ENCODE measurements at regions not wholly inside any gene's neighbourhood (a gene's known extent, or its start where the extent isn't known, plus 50 kb on each side); places are given as distances from the start of the nearest gene placed in this dataset.
"Not testable (repeated sequence)": the region's sequence is repeated elsewhere in the genome, so short reads cannot be mapped to it uniquely, and the experiment has no call there.

DNA sequence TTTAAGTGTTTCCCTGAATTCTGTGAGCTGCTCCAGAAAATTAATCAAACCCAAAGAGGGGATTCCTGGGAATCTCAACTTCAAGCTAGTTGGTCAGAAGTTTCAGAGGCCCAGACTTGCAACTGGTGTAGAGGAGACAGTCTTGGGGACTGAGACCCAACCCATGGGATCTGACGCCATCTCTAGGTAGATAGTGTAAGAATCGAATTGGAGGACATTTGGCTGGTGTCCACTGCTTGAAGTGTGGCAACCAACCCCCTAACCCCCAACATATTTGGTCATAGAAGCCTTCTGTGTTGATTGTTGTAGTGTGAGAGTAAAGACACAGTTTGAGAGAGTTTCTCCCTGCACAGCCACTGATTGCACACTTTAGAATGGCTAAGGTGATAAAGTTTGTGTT, 103.5 kb upstream of the CARMIL1 start:
- DNase-seq (ENCODE audit: extremely low read depth, low read depth, low spot score): no peak

DNA sequence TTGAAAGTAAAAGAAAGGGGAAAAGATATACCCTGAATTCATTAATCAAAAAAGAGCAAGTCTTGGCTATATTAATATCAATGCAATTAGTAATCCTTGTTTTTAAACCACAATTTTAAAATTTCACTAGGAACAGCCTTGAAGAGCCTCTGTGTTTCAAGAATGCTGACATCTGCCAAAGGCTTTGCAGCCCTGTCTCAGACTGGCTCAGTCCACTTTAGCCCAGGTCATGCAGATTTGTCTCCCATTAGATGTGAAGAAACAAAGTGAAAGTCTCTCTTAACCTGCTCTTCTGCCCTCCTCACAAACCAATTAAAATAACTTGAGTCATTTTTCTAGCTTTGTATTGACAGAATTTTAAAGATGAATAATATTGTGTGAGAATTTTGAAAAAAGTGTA, 102.7 kb upstream of the CARMIL1 start:
- no peak for DNase-seq (ENCODE audit: extremely low read depth, low read depth, low spot score)

DNA sequence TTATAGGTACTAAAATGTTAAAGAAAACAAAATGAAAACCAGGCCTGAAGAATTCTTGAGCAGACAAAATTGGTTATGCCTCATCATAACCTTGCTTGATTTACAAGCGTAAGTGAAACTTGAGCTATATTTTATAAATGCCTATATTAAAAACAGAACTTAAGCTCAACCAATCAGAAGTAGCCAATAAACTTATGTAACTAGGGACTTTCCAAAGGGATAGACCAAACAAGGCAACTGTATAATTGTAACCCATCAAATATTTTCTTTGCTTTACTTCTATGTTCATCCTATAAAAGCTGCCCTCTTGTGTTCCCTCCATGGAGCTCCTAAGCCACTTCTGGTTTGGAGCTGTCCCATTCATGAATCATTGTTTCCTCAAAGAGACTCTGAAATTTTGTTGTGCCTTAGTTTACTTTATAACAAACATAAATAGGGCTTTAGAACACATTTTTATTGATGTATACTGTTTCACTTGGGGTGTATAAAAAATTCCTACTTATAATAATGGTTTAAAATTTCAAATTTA, 101.6 kb upstream of the CARMIL1 start:
- DNase-seq (ENCODE audit: extremely low read depth, low read depth, low spot score): no peak

DNA sequence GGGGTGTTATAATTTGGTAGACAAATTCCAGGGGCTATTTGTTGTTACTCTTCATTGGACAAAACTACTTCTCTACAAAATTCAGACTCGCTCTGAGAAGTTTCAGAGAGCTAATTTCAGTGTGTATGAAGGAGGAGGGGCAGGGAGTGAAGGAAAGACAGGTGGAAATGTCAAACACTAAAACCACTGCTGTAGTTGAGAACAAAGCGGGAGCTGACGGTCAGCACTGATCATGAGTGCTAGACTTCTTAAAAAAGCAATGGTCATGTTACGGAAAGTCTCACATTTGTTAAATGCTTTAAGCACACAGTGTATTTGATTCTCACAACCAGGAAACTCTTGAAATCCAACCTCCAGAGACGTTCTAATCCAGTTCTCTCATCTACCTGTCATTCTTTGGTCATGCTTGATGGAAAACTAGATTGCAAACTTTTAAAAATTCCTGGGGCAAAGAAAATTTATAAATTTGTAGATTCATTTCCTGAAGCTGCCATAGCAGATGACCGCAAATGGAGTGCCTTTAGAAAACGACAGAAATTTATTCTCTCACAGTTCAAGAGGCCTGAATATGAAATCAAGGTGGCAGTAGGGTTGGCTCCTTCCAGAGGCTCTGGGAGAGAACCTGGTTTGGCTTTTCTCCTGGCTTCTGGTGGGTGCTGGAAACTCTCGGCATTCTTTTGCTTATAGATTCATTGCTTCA, 100.7 kb upstream of the CARMIL1 start:
- DNase-seq (ENCODE audit: extremely low read depth, low read depth, low spot score): no peak

DNA sequence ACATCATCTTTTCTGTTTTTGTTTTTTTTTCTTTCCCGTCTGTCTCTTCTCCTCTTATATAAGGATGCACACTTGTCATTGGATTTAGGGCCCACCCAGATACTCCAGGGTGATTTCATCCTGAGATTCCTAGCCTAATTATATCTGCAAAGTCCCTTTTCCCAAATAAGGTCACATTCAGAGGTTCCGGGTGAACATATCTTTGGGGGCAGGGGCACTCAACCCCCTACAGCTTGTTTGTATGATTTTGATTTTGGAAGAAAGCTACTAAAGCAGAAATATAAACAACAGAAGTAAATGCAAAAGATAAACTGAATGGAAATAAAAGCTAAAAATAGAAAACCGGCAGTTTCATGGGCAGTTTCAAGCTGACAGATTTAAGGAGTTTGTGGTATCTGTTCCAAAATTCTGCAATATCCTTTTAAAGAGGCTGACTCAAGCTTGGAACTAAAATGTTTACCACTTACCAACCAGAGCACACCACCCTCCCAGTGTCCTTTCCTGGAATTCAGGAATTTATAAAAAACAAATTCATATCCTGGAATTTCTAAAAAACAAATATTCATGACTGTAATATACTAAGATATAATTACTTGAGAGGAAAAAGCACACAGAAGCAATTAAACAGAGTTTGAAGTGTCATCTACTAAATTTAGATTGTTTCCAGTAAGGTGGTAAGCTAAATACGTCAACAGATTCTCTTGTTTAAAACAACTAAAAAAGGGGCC, 100.0 kb upstream of the CARMIL1 start:
- DNase-seq (ENCODE audit: extremely low read depth, low read depth, low spot score): no peak

DNA sequence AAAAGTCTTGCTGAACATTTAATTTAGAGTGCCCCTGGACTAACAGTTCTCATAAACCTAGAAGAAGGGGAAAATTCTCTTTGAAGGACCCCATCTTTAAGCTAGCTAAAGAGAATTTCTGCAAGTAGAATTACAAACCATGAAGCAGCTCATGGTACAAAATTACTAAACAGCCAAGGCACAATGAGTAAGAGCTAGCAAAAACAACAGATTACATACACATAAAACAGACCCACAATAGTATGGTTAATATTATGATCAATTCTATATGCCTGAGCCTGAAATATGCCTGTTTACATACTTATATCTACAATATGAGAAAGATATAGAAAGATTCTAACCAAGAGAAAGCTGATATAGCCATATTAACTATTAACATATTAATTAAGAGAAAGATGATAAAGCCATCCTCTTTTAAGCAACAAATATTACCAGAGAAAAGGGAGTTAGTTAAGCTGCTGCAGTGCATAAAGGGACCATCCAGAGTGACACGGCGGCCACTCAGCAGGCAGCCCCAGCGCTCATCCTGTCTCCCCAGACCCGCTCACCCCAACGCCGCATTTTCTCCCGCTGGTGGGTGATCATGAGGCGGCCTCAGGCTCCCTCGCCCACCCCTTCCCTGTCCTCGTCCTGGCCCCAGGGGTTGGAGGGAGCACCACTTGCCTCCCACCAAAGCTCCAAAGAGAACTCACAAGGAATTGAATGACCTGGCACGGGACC, 98.4 kb upstream of the CARMIL1 start:
- no peak for DNase-seq (ENCODE audit: extremely low read depth, low read depth, low spot score)

DNA sequence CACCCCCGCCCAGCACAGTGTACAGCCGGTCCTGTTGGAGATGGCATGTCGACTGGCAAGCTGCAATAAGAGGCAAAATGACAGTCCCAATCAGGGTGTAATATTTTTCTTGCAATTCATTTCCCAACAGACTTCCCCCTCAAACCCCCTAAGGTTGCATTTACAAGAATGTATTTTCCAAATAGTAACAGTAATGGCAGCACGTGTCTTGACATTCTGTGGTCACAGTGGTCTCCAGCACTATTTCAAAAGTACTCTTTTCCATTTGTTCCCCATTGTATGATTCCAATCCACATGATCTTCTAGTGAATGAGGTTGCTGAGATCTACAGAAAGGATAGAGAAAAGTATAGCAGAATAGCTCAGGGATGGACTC, 97.8 kb upstream of the CARMIL1 start:
- DNase-seq (ENCODE audit: extremely low read depth, low read depth, low spot score): no peak

DNA sequence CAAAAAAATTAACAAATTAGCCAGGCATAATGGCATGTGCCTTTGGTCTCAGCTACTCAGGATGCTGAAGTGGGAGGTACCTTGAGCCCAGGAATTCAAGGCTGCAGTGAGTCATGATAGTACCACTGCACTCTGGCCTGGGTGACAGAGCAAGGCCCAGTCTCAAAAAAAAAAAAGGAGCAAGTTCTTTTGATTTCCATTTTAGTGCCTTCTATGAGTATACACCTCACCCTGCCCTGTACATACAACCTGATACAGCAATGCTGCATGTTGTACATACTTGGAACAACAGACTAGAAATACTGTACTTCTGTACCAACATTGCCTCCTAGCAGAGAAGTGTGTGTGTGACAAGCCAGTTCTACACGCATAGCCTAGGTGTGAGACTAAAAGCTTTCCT, 97.3 kb upstream of the CARMIL1 start:
- no peak for DNase-seq (ENCODE audit: extremely low read depth, low read depth, low spot score)

DNA sequence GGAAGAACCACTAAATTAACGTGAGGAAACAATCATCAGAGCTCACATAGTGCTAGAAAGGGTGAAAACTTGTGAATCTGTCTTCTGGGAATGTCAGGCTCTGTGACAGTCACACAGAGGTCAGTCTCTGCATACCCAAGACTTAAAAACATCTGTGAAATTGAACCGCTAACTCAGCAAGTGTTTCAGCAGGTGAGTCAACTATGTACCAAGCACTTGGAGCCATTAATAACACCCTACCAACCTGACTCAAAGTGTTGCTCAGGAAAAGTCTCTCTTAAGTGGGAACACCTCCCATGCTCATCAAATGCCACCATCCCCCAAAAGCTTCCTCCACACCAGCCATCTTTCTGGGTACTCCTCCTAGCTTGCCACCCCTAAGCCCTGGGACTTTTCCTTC, 92.3 kb upstream of the CARMIL1 start:
- DNase-seq (ENCODE audit: extremely low read depth, low read depth, low spot score): no peak

DNA sequence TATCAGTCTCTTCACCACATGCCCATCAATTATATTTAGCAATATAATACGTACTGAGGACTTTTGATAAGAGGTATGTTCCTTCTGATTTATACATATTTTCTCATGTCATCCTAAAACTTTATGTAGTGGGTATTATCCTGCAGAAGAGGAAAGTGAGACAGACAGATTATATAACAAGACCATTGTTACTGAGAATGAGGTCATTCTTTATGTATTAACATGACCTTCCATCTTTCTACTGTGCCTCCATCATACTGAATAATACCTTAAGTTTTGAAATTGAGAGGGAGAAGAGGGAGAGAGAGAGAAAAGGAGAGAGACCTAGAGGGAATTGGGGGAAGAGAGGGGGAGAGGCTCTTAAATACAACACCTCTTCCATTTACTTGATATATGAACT, 90.9 kb upstream of the CARMIL1 start:
- DNase-seq (ENCODE audit: extremely low read depth, low read depth, low spot score): no peak

DNA sequence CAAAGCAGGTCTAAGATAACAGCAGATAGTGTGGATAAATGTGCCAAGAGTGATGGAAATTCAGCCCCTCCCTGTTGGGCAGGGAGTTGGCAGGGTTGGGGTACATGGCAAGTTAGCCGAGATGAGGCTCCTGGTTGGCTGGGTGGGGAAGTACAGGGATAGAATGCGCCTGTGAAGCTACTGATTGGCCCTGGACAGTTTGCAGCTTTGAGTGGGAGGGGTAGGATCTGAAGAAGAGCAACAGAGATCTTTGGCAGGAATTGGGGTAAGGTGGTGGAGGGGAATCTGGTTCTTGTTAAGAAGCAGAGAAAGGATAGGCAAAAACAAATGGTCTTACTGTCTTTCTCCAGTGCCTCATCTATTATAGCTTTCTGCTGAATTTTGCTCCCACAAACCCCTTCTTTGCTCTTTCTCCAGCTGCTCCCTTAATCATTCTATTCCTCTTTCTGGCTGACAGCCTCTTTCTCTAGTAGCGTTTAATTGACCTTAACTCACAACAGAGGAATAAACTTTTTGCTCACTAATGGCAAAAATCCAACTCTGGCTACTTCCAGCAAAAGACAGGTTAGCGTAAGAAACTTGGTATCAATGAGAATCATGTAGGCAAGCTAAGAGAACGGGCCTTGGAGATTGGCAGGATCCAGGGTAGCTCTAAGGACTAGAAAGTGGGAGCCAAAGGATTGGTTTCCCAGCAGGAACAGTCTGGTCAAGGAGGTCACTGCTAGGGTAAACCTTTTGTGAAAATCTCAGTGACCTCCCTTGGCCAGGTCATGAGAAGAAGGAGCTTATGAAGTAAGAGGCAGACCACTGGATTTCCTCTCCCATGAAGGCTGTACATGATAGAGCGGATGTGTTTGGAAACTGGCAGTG, 86.3 kb upstream of the CARMIL1 start:
- peak; percentile 96 for DNase-seq (ENCODE audit: extremely low read depth, low read depth, low spot score)

DNA sequence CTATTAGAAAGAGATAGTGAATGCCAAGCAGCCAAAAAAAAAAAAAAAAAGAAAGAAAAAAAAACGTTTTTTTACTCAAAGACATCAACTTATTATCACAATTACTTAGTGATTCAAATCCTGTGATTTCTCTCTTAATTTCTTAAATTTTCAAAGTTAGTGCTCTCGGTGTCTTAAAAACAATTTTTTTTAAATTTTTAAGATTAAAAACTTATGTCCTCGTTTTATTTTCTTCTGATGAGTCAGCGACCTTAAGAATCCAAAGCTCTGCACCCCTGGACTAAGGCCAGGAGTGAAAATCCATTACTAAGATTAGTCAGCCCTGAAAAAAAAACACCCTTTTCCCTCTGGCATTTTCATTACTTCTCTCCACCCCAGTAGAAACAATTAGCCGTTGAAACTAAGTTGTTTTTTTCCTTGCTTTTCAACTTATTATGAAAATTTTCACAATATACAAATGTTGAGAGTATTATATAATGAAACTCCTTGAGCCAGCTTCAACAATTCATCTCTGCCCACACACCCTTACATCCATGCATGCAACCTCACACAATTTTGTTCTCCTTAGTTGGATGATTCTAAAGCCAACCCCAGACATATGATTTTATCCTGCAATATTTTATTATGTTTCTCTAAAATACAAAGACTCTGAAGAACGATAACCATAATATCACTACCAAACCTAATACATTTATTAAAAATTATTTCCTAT, 85.6 kb upstream of the CARMIL1 start:
- peak; percentile 94 for DNase-seq (ENCODE audit: extremely low read depth, low read depth, low spot score)

DNA sequence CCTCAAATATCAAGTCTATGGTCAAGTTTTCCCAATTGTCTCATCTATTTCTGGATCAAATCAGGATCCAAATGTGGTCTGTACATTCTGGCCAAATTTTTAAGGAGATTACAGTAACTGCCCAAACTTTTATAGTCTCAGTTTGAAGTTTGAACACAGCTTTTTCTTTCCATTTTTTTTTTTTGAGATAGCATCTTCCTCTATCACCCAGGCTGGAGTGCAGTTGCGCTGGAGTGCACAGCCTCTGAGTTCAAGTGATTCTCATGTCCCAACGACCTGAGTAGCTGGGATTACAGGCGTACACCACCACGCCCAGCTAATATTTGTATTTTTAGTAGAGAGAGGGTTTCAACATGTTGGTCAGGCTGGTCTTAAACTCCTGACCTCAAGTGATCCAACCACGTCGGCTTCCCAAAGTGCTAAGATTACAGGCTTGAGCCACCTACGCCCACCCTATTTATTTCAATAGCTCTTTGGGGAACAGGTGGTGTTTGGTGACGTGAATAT, 84.9 kb upstream of the CARMIL1 start:
- DNase-seq (ENCODE audit: extremely low read depth, low read depth, low spot score): no peak

DNA sequence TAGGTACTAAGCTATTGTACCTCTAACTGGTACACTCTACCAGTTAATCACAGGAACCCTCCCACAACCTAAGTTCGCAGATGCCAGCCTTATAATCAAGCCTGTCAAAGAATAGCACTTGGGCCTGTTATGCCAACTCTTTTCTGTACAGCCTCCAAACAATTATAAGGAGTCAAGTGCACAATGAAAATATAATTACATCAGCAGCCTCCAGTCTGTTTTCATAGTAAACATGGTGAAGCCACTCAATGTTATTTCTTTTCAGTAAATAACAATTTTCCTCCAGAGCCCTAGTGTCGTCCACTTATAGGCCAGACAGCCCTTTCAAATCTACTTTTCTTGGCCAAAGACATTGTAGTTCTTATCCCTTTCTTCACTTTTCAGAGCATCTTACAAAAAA, 82.7 kb upstream of the CARMIL1 start:
- DNase-seq (ENCODE audit: extremely low read depth, low read depth, low spot score): no peak

DNA sequence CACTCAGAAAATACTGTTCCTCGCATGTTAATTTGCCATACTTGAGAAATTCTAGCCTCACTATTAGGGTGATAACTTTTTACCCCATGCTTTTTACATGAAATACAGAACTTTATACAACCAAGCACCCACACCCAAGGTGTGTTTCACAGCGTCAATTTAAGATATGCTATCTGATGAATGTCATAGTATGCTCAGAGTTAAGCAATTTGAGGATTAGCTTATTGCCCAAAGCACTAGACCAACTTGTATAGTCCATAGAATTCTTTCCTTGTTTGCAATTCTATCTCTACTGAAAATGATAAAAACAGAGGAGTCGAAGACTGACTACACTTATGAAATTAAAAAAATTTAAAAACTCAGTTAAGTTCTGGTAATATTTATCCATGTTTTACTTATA, 82.1 kb upstream of the CARMIL1 start:
- no peak for DNase-seq (ENCODE audit: extremely low read depth, low read depth, low spot score)

DNA sequence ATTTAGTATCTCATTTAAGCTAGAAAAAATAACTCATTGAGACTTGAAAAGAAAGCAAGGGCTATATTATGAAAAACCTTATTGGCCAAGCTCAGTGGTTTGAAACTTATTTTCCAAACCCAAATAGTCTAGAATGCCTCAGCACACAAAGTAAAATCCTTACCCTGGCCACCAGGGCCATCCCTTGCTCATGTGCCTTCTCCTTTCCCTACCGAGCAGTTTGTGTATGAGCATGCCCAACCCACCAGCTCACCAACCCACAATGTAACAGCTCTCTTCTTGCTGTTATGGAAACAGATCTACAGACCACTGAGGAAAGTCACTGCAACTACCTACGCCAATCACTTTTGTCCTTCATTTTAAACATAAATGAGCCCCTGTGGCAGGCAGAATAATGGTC, 79.6 kb upstream of the CARMIL1 start:
- DNase-seq (ENCODE audit: extremely low read depth, low read depth, low spot score): no peak

DNA sequence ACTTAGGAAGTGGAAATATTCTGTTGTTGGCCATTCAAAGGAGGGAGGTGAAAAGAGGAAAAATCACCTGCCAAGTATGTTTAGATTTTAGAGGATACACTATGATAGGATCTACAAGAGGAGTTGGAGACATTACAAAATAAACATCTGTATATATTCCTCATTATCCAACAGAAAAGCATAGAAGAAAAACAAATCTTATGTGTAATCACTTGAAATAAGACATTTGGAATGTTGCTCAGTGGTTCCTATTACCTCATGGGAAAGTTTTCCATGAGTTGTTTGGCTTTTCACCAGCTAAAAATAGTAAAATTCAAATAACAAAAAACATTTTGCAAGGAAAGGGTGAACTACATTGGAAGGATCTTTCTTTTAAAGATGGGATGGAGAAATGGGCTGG, 76.7 kb upstream of the CARMIL1 start:
- no peak for DNase-seq (ENCODE audit: extremely low read depth, low read depth, low spot score)

DNA sequence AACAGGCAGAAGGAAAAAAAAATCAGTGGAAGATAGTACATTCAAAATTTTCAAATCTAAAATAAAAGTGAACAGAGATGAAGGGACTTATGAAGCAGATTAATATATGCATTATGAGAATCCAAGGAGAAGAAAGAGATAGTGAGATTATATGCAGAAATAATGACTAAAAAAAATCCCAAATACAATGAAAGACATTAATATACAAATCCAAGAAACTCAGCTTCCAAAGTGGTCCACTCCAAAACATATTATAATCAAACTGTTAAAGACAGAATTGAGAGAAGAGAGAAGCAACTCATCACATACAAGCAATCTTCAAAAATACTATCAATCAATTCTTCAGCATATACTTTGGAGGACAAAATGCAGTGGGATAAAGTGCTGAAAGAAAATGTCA, 73.5 kb upstream of the CARMIL1 start:
- no peak for DNase-seq (ENCODE audit: extremely low read depth, low read depth, low spot score)

DNA sequence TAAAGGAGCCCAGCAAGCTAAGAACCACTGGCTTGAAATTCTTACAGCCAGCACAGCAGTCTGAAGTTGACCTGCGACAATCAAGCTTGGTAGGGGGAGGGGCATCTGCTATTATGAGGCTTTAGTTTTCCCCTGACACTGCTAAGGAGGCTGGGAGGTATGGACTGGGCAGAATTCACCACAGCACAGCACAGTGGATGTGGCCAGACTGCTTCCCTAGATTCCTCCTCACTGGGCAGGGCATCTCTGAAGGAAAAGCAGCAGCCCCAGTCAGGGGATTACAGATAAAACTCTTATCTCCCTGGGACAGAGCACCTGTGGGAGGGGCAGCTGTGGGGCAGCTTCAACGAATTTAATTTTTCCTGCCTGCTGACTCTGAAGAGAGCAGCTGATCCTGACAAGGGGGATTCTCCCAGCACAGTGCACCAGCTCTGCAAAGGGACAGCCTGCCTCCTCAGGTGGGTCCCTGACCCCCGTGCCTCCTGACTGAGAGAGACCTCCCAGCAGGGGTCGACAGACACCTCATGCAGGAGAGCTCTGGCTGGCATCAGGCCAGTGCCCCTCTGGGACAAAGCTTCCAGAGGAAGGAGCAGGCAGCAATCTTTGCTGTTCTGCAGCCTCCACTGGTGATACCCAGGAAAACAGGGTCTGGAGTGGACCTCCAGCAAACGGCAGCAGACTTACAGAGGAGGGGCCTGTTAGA, 71.6 kb upstream of the CARMIL1 start:
- DNase-seq (ENCODE audit: extremely low read depth, low read depth, low spot score): not testable (repeated sequence)

All from glomerular endothelial cell (primary cell).